ENCODE measurements at regions not wholly inside any gene's neighbourhood (a gene's known extent, or its start where the extent isn't known, plus 50 kb on each side); places are given as distances from the start of the nearest gene placed in this dataset.

GRCh38 chr4:141448490-141448889 is 187.9 kb upstream of the IL15 start:
- TF ChIP-seq POLR2A (IDR thresholded peaks at IDR 0.05) (no peak), CTCF (IDR thresholded peaks at IDR 0.05) (no peak)
